Tibial artery (tissue), 4 donors: ENCODE measurements at regions not wholly inside any gene's neighbourhood (a gene's known extent, or its start where the extent isn't known, plus 50 kb on each side); places are given as distances from the start of the nearest gene placed in this dataset.

ENCODE experiments used
- DNase-seq, 2 donors: peaks; one replicate each; pipeline ENCODE4 v3.0.0-alpha.2; 2019
- H3K27ac ChIP-seq, 2 donors: fragments of 200-600 bp; sonication (generic) in 1 of 2; 1 replicate in 1 of 2; 2 replicates in 1 of 2; pipeline ENCODE4 v1.5.1; 2018 to 2019; ENCODE audit warnings: mild to moderate bottlenecking in 1 of 2
- H3K27me3 ChIP-seq, 2 donors: fragments of 200-600 bp; sonication (generic) in 1 of 2; one replicate each; pipeline versions ENCODE4 v1.5.1 to v1.6.0; 2016 to 2019
- H3K36me3 ChIP-seq, 3 donors: fragments of 200-600 bp; sonication (generic) in 2 of 3; one replicate each; pipeline ENCODE4 v1.5.1; 2016 to 2019; ENCODE audit warnings: mild to moderate bottlenecking in 2 of 3
- H3K4me1 ChIP-seq, 4 donors: fragments of 200-600 bp; sonication (generic) in 2 of 4; 1 replicate in 3 of 4; 2 replicates in 1 of 4; pipeline ENCODE4 v1.5.1; 2016 to 2019
- H3K4me3 ChIP-seq, 2 donors: fragments of 200-600 bp; sonication (generic) in 1 of 2; 1 replicate in 1 of 2; 2 replicates in 1 of 2; pipeline ENCODE4 v1.5.1; 2018 to 2019; ENCODE audit warnings: mild to moderate bottlenecking in 2 of 2
- H3K9me3 ChIP-seq, 3 donors: fragments of 200-600 bp; sonication (generic) in 1 of 3; one replicate each; pipeline ENCODE4 v1.5.1; 2016 to 2019
- intact Hi-C: fragments of 100-400 bp; cut with DNase I; formaldehyde crosslinking; loops from one replicate; pipeline ENCODE4 v1.15.0; 2023; ENCODE audit warnings: low total_unique reads
- TF ChIP-seq, protein P1 (sequence below), 2 experiments: fragments of 200-600 bp in 1 of 2; fragments of 450-650 bp in 1 of 2; IDR thresholded peaks; one replicate each; pipeline ENCODE4 v1.5.1; 2017 to 2019; ENCODE audit warnings: antibody characterized with exemption in 2 of 2, mild to moderate bottlenecking in 1 of 2, moderate library complexity in 1 of 2

DNA sequence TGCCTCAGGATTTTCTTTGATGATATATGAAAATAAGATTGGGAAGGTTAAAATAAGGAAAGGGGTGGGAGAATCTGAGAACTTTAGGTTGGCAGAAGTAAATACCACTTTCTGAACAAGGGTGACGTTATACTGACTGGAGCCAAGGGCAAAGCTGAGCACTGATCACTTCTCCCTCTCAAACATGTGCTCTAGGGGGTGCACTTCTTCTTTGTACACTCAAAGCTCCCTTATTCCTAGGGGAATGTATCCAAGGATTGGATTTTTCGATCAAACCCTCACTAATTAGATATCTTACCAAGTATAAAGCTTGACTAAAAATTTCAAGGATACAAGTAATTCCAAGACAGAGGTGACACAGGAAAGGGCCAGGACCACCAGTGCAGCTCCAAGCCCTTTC, 243.9 kb upstream of the UMPS start:
- H3K36me3 ChIP-seq: peaks cover 44 to 70% (median 44%) of the 10 kb centered on the region in 3 donors
- no peaks in the 10 kb centered on the region for H3K27me3 ChIP-seq
- intact Hi-C loops: no loop called here
- no peak for DNase-seq
- no peak overlapping the region for H3K4me3 ChIP-seq
- no peak overlapping the region for H3K27ac ChIP-seq
- no peaks in the 10 kb centered on the region for H3K9me3 ChIP-seq
- H3K4me1 ChIP-seq: no peaks in the 10 kb centered on the region
- TF ChIP-seq, protein P1, sequence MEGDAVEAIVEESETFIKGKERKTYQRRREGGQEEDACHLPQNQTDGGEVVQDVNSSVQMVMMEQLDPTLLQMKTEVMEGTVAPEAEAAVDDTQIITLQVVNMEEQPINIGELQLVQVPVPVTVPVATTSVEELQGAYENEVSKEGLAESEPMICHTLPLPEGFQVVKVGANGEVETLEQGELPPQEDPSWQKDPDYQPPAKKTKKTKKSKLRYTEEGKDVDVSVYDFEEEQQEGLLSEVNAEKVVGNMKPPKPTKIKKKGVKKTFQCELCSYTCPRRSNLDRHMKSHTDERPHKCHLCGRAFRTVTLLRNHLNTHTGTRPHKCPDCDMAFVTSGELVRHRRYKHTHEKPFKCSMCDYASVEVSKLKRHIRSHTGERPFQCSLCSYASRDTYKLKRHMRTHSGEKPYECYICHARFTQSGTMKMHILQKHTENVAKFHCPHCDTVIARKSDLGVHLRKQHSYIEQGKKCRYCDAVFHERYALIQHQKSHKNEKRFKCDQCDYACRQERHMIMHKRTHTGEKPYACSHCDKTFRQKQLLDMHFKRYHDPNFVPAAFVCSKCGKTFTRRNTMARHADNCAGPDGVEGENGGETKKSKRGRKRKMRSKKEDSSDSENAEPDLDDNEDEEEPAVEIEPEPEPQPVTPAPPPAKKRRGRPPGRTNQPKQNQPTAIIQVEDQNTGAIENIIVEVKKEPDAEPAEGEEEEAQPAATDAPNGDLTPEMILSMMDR (IDR thresholded peaks at IDR 0.05): no peak

DNA sequence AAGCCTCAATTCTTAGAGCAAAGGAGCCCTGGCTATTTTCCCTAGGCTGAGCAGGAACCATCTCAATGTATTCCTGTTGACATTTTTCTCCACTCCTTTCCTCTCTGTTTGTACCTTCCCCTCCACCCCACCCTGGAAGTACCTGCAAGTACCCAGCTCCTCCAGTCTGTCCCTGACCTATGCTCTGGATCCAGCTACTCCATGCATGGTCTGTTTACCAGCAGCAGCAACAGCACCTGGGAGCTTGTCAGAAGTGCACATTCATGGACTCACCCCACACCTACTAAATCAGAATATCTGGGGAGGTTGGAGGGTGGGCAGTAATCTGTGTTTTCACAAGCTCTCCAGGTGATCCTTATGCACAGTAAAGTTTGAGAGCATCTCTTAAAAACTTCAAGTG, 240.7 kb upstream of the UMPS start:
- Histone ChIP-seq H3K9me3 (no peaks in the 10 kb centered on the region), H3K4me1 (no peaks in the 10 kb centered on the region), H3K4me3 (no peak overlapping the region), H3K27me3 (no peaks in the 10 kb centered on the region), H3K36me3 (peaks cover 14 to 67% (median 17%) of the 10 kb centered on the region in 3 donors), H3K27ac (no peak overlapping the region)
- intact Hi-C loops: no loop called here
- no peak for DNase-seq
- TF ChIP-seq, protein P1 (IDR thresholded peaks at IDR 0.05): no peak

DNA sequence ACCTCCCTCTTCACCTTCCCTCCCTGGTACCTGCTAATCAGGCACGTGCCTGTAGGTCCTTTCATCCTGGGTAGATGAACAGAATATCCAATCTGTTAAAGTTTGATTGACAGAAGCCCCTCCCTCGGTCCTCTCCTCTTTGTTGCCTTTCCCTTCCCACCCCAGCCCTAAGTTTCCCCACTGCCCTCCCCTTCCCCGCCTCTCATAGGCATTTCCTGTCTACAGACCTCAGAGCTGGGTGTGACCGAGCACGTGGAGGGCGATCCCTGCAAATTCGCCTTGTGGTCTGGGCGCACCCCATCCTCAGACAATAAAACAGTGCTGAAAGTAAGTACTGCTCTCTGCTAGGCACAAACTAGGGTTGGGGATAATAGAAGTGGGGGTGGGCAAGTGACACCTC, 239.2 kb upstream of the UMPS start:
- H3K27me3 ChIP-seq: no peaks in the 10 kb centered on the region
- TF ChIP-seq, protein P1 (IDR thresholded peaks at IDR 0.05): no peak
- DNase-seq: no peak
- peaks cover 0 to 1% (median 0%) of the 10 kb centered on the region in 4 donors for H3K4me1 ChIP-seq
- peaks cover 10 to 70% (median 14%) of the 10 kb centered on the region in 3 donors for H3K36me3 ChIP-seq
- intact Hi-C loops: no loop called here
- no peak overlapping the region for H3K27ac ChIP-seq
- H3K9me3 ChIP-seq: no peaks in the 10 kb centered on the region
- H3K4me3 ChIP-seq: no peak overlapping the region

DNA sequence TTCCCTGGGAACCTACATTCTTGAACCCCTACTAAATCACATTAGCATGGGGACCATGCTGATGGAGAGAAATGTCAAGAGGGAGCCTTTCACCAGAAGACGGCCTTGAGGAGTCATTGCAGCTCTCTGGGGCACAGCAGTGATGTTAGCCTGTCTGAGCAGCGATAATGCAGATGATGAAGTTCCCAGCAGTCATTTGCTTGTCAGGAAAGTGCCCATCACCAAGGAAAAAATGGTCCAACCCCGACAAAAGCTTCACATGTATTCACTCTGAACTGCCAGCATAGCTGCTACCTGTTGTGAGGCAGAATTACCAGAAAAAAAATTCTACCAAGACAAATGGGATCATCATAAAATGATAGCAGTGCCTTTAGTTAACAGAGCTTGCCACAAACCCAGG, 238.4 kb upstream of the UMPS start:
- intact Hi-C loops: no loop called here
- Histone ChIP-seq H3K4me3 (no peak overlapping the region), H3K27me3 (no peaks in the 10 kb centered on the region), H3K9me3 (no peaks in the 10 kb centered on the region), H3K4me1 (peaks cover 0 to 9% (median 0%) of the 10 kb centered on the region in 4 donors), H3K27ac (no peak overlapping the region), H3K36me3 (peaks cover 10 to 74% (median 14%) of the 10 kb centered on the region in 3 donors)
- no peak for DNase-seq
- TF ChIP-seq, protein P1 (IDR thresholded peaks at IDR 0.05): no peak

DNA sequence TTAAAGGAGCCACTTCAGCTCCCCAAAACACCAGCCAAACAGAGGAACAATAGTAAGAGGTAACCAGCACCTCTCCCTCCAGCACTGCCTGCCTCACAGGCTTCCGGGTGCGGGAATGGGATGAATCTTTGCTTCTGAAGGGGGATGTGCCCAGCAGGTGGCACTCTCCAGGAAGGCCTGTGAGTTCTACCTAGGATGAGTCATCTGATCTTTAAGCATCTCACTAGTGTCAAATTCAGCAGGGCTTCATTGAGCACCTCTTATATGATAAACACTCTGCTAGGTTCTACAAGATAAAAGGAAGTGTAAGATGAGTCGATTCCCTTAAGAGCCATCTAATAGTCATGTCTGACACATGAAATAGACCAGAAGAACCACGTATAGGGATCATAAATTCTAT, 237.4 kb upstream of the UMPS start:
- intact Hi-C loops: no loop called here
- TF ChIP-seq, protein P1 (IDR thresholded peaks at IDR 0.05): peak; percentile 37 to 40
- Histone ChIP-seq H3K36me3 (peaks cover 10 to 67% (median 14%) of the 10 kb centered on the region in 3 donors), H3K4me1 (peaks cover 0 to 19% (median 3%) of the 10 kb centered on the region in 4 donors), H3K4me3 (no peak overlapping the region), H3K9me3 (no peaks in the 10 kb centered on the region), H3K27me3 (no peaks in the 10 kb centered on the region), H3K27ac (no peak overlapping the region)
- DNase-seq: no peak

DNA sequence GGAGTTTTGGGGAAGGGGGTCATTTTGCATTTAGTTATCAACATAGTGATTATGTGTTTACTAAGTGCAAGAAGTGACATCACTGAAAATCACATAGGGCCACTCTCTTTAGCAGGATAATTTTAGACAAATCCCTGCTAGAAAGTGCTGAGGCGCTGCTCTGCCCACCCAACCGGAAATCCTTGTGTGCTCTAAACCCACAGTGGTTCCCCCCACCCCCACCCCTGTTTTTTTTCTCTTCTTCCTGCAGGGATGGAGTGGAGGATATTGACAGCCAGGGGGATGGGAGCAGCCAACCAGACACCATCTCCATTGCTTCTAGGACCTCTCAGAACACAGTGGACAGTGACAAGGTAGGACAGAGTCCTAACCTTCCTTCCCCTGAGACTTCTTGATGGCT, 234.2 kb upstream of the UMPS start:
- intact Hi-C loops: loop anchor here (5.0 kb wide), 1 partner anchor 56 kb away; no protein-coding TSS in a partner anchor
- no peak for DNase-seq
- no peak overlapping the region for H3K4me3 ChIP-seq
- H3K9me3 ChIP-seq: no peaks in the 10 kb centered on the region
- peaks cover 0 to 50% (median 9%) of the 10 kb centered on the region in 3 donors for H3K36me3 ChIP-seq
- TF ChIP-seq, protein P1 (IDR thresholded peaks at IDR 0.05): no peak
- peak overlapping the region in 1 of 2 donors; percentile 24 for H3K27ac ChIP-seq
- peaks cover 0 to 23% (median 3%) of the 10 kb centered on the region in 4 donors for H3K4me1 ChIP-seq
- no peaks in the 10 kb centered on the region for H3K27me3 ChIP-seq
